ENCODE measurements at regions not wholly inside any gene's neighbourhood (a gene's known extent, or its start where the extent isn't known, plus 50 kb on each side); places are given as distances from the start of the nearest gene placed in this dataset.

- WGBS (ENCODE audit: insufficient coverage, low coverage, missing lambda C conversion rate), result 0% methylated on average over 4 of the region's 4 CpGs
- no peak for FAIRE-seq
- TF ChIP-seq EHMT2 (IDR thresholded peaks at IDR 0.05), result no peak
- TF ChIP-seq, protein P1, sequence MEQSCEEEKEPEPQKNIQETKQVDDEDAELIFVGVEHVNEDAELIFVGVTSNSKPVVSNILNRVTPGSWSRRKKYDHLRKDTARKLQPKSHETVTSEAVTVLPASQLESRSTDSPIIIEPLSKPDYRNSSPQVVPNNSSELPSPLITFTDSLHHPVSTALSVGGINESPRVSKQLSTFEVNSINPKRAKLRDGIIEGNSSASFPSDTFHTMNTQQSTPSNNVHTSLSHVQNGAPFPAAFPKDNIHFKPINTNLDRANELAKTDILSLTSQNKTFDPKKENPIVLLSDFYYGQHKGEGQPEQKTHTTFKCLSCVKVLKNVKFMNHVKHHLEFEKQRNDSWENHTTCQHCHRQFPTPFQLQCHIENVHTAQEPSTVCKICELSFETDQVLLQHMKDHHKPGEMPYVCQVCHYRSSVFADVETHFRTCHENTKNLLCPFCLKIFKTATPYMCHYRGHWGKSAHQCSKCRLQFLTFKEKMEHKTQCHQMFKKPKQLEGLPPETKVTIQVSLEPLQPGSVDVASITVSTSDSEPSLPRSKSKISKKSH (CRISPR knock-in tag; IDR thresholded peaks at IDR 0.05), result no peak
- TF ChIP-seq CHD7 (IDR thresholded peaks at IDR 0.05; ENCODE audit: low read depth, low read length), result no peak
- TF ChIP-seq ZNF140 (CRISPR knock-in tag; IDR thresholded peaks at IDR 0.05), result no peak
- no peak for TF ChIP-seq NCOR1 (IDR thresholded peaks at IDR 0.05)
- TF ChIP-seq PTRF (tag; IDR thresholded peaks at IDR 0.05), result no peak
- no peak for TF ChIP-seq CAMTA2 (CRISPR knock-in tag; conservative IDR thresholded peaks at IDR 0.05)
- TF ChIP-seq, protein P2, sequence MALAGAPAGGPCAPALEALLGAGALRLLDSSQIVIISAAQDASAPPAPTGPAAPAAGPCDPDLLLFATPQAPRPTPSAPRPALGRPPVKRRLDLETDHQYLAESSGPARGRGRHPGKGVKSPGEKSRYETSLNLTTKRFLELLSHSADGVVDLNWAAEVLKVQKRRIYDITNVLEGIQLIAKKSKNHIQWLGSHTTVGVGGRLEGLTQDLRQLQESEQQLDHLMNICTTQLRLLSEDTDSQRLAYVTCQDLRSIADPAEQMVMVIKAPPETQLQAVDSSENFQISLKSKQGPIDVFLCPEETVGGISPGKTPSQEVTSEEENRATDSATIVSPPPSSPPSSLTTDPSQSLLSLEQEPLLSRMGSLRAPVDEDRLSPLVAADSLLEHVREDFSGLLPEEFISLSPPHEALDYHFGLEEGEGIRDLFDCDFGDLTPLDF (CRISPR knock-in tag; IDR thresholded peaks at IDR 0.05), result no peak
These were observed 53.1 kb upstream of the GIMD1 start for GRCh38 chr4:106421441-106422296.

More at GRCh38 chr4:106421441-106422296, 53.1 kb upstream of the GIMD1 start:
- BruUV-seq (replicated peaks), result no TSS peak
- in situ Hi-C loops (cut with MboI), result no loop called here
- no peak overlapping the region for H3K4me2 ChIP-seq (ENCODE audit: insufficient read depth, low read length)
- H3K9me1 ChIP-seq (ENCODE audit: control insufficient read depth, insufficient read depth, low read length), result no peaks in the 10 kb centered on the region
- H3K27me3 ChIP-seq (ENCODE audit: control insufficient read depth in 2 of 2, insufficient read depth in 2 of 2, low read length in 2 of 2), result no peaks in the 10 kb centered on the region
- no peaks in the 10 kb centered on the region for H3K9me3 ChIP-seq (replicated peaks; ENCODE audit: control insufficient read depth, insufficient read depth, low read depth, low read length)
- H3K4me3 ChIP-seq, result no peak overlapping the region
- H4K20me1 ChIP-seq (replicated peaks; ENCODE audit: control insufficient read depth, insufficient read depth, low read length), result no peaks in the 10 kb centered on the region
- no peaks in the 10 kb centered on the region for H3K79me2 ChIP-seq (ENCODE audit: control insufficient read depth, insufficient read depth, low read length)
- H3K4me1 ChIP-seq (replicated peaks in 1 of 2; ENCODE audit: control insufficient read depth in 2 of 2, insufficient read depth in 2 of 2, low read length in 2 of 2), result no peaks in the 10 kb centered on the region
- H2AFZ ChIP-seq (ENCODE audit: low read depth, low read length), result no peak overlapping the region
- intact Hi-C loops (cut with micrococcal nuclease), result no loop called here
- no peaks in the 10 kb centered on the region for H3K36me3 ChIP-seq (ENCODE audit: control insufficient read depth, insufficient read depth, low read length)
- no peak overlapping the region for H3K27ac ChIP-seq (ENCODE audit: extremely low read depth, low read depth, low read length)
- CTCF ChIA-PET (ENCODE audit: low intra/inter-chr PET ratio), result no interaction called here
- no peak for ATAC-seq
- POLR2A ChIA-PET, result no interaction called here
- H3K9ac ChIP-seq (ENCODE audit: insufficient read depth in 1 of 2, low read depth in 2 of 2, low read length in 2 of 2), result no peak overlapping the region
- DNase-seq (ENCODE audit: extremely low read depth in 1 of 4, low spot score in 3 of 4), result no peak
